Gastroesophageal sphincter (tissue), 3 donors: ENCODE measurements at regions not wholly inside any gene's neighbourhood (a gene's known extent, or its start where the extent isn't known, plus 50 kb on each side); places are given as distances from the start of the nearest gene placed in this dataset.

Experiments used
- EP300 ChIP-seq: sonication (generic); formaldehyde crosslinking; IDR thresholded peaks from one replicate; pipeline ENCODE4 v1.6.1; 2017; ENCODE audit warnings: antibody characterized with exemption, mild to moderate bottlenecking
- POLR2AphosphoS5 ChIP-seq: sonication (generic); formaldehyde crosslinking; IDR thresholded peaks from one replicate; pipeline ENCODE4 v1.6.1; 2017; ENCODE audit warnings: antibody characterized with exemption
- TF ChIP-seq, protein P1 (sequence below), 4 experiments: fragments of 200-600 bp in 2 of 4; fragments of 450-650 bp in 2 of 4; sonication (generic) in 1 of 4; IDR thresholded peaks; one replicate each; pipeline ENCODE4 v1.5.1; 2017 to 2019; ENCODE audit warnings: antibody characterized with exemption in 4 of 4, mild to moderate bottlenecking in 2 of 4, moderate library complexity in 2 of 4

- TF ChIP-seq, protein P1, sequence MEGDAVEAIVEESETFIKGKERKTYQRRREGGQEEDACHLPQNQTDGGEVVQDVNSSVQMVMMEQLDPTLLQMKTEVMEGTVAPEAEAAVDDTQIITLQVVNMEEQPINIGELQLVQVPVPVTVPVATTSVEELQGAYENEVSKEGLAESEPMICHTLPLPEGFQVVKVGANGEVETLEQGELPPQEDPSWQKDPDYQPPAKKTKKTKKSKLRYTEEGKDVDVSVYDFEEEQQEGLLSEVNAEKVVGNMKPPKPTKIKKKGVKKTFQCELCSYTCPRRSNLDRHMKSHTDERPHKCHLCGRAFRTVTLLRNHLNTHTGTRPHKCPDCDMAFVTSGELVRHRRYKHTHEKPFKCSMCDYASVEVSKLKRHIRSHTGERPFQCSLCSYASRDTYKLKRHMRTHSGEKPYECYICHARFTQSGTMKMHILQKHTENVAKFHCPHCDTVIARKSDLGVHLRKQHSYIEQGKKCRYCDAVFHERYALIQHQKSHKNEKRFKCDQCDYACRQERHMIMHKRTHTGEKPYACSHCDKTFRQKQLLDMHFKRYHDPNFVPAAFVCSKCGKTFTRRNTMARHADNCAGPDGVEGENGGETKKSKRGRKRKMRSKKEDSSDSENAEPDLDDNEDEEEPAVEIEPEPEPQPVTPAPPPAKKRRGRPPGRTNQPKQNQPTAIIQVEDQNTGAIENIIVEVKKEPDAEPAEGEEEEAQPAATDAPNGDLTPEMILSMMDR (IDR thresholded peaks at IDR 0.05) = no peak
- TF ChIP-seq EP300 (no peak), POLR2AphosphoS5 (peak; percentile 42)
Observed at GRCh38 chr12:19967431-19967830, 400.9 kb upstream of the PDE3A start.
